ENCODE measurements at regions not wholly inside any gene's neighbourhood (a gene's known extent, or its start where the extent isn't known, plus 50 kb on each side); places are given as distances from the start of the nearest gene placed in this dataset.

DNA sequence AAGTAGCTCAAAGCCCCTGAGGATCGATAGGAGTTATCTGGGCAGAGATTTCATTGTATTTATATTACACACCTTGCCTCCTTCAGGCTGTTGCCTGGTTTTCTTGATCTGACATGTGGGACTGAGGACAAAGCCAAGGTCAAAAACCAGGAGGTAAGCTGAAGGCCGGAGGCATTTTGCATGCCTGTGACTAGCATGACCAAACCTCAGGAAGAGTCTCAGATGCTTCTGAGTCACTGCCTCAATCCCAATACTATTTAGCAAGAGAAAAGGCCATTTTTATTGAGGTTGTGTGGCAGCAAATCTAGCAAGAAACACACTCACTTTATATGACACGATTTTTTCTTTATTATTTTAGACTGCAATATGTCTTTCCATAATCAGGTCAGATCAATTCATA is 968.1 kb downstream of the CDH11 start:
- no peak for TF ChIP-seq POLR2A (IDR thresholded peaks at IDR 0.05)
- TF ChIP-seq, protein P1, sequence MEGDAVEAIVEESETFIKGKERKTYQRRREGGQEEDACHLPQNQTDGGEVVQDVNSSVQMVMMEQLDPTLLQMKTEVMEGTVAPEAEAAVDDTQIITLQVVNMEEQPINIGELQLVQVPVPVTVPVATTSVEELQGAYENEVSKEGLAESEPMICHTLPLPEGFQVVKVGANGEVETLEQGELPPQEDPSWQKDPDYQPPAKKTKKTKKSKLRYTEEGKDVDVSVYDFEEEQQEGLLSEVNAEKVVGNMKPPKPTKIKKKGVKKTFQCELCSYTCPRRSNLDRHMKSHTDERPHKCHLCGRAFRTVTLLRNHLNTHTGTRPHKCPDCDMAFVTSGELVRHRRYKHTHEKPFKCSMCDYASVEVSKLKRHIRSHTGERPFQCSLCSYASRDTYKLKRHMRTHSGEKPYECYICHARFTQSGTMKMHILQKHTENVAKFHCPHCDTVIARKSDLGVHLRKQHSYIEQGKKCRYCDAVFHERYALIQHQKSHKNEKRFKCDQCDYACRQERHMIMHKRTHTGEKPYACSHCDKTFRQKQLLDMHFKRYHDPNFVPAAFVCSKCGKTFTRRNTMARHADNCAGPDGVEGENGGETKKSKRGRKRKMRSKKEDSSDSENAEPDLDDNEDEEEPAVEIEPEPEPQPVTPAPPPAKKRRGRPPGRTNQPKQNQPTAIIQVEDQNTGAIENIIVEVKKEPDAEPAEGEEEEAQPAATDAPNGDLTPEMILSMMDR (IDR thresholded peaks at IDR 0.05) = no peak

All from uterus (tissue), 2 donors.